ENCODE measurements at regions not wholly inside any gene's neighbourhood (a gene's known extent, or its start where the extent isn't known, plus 50 kb on each side); places are given as distances from the start of the nearest gene placed in this dataset.

- TF ChIP-seq KDM4B (IDR thresholded peaks at IDR 0.05; ENCODE audit: borderline replicate concordance in 2 of 2, low read depth in 1 of 2) (no peak), EZH2 (IDR thresholded peaks at IDR 0.05; ENCODE audit: borderline replicate concordance, low read depth, low read length) (no peak), CXXC5 (CRISPR knock-in tag; IDR thresholded peaks at IDR 0.05) (peak; percentile 23; the same call in 1 of the 2 replicates), MYNN (IDR thresholded peaks at IDR 0.05) (no peak), MYNN (CRISPR knock-in tag; IDR thresholded peaks at IDR 0.05) (no peak), BCOR (IDR thresholded peaks at IDR 0.05) (no peak; the same call in 1 of the 2 replicates), FOSL1 (tag; conservative IDR thresholded peaks at IDR 0.05) (peak; percentile 76), ARID3A (IDR thresholded peaks at IDR 0.05; ENCODE audit: borderline replicate concordance, low read depth, low read length) (no peak), LEF1 (IDR thresholded peaks at IDR 0.05) (no peak), SNAPC5 (CRISPR knock-in tag; IDR thresholded peaks at IDR 0.05) (no peak), THRAP3 (IDR thresholded peaks at IDR 0.05; ENCODE audit: borderline replicate concordance) (no peak), ZNF354B (CRISPR knock-in tag; IDR thresholded peaks at IDR 0.05) (no peak), ZNF584 (CRISPR knock-in tag; IDR thresholded peaks at IDR 0.05; ENCODE audit: low read depth) (no peak), ARID1B (IDR thresholded peaks at IDR 0.05) (0 out of 2 replicates have a peak, but pooled peaks have one; percentile 15), SAP30 (IDR thresholded peaks at IDR 0.05; ENCODE audit: borderline replicate concordance, insufficient read depth, low read depth, low read length, poor library complexity, severe bottlenecking) (no peak), CREB1 (IDR thresholded peaks at IDR 0.05) (no peak), CREB1 (CRISPR knock-in tag; IDR thresholded peaks at IDR 0.05) (no peak), NFE2 (IDR thresholded peaks at IDR 0.05; ENCODE audit: low read depth) (peak; percentile 71), ZNF121 (CRISPR knock-in tag; conservative IDR thresholded peaks at IDR 0.05) (no peak), POLR2H (tag; IDR thresholded peaks at IDR 0.05; ENCODE audit: low read depth) (no peak), PTBP1 (IDR thresholded peaks at IDR 0.05; ENCODE audit: low read depth, low read length) (no peak), CHD2 (IDR thresholded peaks at IDR 0.05; ENCODE audit: low read depth, low read length) (no peak), ATF2 (CRISPR knock-in tag; IDR thresholded peaks at IDR 0.05) (no peak)
- TF ChIP-seq, protein P1, sequence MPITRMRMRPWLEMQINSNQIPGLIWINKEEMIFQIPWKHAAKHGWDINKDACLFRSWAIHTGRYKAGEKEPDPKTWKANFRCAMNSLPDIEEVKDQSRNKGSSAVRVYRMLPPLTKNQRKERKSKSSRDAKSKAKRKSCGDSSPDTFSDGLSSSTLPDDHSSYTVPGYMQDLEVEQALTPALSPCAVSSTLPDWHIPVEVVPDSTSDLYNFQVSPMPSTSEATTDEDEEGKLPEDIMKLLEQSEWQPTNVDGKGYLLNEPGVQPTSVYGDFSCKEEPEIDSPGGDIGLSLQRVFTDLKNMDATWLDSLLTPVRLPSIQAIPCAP (CRISPR knock-in tag; IDR thresholded peaks at IDR 0.05; ENCODE audit: borderline replicate concordance), result no peak
- TF ChIP-seq, protein P2, sequence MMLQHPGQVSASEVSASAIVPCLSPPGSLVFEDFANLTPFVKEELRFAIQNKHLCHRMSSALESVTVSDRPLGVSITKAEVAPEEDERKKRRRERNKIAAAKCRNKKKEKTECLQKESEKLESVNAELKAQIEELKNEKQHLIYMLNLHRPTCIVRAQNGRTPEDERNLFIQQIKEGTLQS (IDR thresholded peaks at IDR 0.05), result peak; percentile 78
- TF ChIP-seq, protein P2 (CRISPR knock-in tag; conservative IDR thresholded peaks at IDR 0.05), result no peak
Measured at GRCh38 chr1:58929671-58930325, 146.0 kb upstream of the JUN start (continued).
